ENCODE measurements at regions not wholly inside any gene's neighbourhood (a gene's known extent, or its start where the extent isn't known, plus 50 kb on each side); places are given as distances from the start of the nearest gene placed in this dataset.
A peak's percentile ranks its signal among the peaks of the same experiment; 100 is the strongest.
"Not testable (repeated sequence)": the region's sequence is repeated elsewhere in the genome, so short reads cannot be mapped to it uniquely, and the experiment has no call there.

GRCh38 chr12:88889326-88890110 is 309.2 kb upstream of the KITLG start:
- DNase-seq (ENCODE audit: low read depth), result peak; percentile 16

- DNase-seq (ENCODE audit: low read depth), result no peak
Measured at GRCh38 chr12:88884600-88884999, 304.3 kb upstream of the KITLG start.

GRCh38 chr12:88882662-88883061 is 302.4 kb upstream of the KITLG start:
- no peak for DNase-seq (ENCODE audit: low read depth)

- DNase-seq (ENCODE audit: low read depth), result no peak
Measured at GRCh38 chr12:88880051-88880450, 299.8 kb upstream of the KITLG start.

- DNase-seq (ENCODE audit: low read depth), result no peak
Measured at GRCh38 chr12:88878295-88878694, 298.0 kb upstream of the KITLG start.

DNA sequence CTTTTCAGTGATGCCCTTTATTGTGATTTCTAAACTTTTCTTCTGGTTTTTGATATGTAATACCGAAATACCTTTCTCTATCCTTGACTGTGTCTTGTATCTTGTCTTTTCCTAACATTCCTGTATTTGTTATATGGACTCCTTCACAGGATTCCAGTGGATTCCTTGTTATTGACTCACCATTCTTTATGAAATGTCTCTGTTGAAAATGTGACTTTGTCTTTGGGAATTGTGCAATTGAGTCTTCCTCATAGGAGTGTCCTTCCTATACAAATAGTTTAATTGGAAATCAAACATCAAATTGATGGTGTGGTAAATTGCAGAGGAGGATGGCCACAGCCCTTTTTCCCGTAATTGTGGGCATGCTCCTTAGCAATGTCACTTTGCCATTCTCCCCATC is 296.6 kb upstream of the KITLG start:
- no peak for DNase-seq (ENCODE audit: low read depth)

DNA sequence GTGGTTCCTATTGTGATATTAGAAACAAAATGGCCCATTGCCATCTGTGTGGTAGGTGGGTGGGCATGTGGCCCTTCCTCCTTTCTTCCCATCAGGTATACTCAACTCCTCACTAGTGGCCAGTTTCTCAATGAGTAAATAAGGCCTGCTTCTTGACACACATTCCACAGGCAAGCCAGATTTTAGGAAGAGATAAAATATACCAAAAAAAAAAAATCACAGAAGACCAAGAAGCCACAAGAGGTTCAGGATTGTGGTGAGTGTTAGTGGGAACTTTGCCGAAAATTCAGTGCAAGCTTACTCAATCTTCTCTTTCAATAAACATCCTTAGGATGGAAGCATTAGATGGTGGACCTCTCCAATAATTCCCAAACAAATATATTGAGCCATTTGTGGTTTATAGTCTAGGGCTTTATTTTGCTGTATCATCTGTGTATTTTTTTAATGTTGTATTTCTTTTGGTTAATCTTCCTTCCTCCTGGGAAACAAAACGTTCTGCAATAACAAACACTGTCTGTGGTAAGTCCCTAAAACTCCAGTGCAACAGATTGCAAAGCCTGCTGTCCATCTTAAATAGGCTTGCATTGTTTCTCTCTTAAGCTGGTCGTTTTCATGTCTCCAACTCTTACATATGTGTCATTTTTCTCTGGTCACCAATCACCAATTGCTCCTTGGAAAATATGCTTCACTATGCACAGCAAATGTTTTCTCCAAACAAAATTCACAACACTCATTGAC is 289.9 kb upstream of the KITLG start:
- DNase-seq (ENCODE audit: low read depth), result peak; percentile 43

- DNase-seq (ENCODE audit: low read depth), result no peak
Measured at GRCh38 chr12:88868050-88868449, 287.8 kb upstream of the KITLG start.

GRCh38 chr12:88867510-88867909 is 287.2 kb upstream of the KITLG start:
- DNase-seq (ENCODE audit: low read depth), result no peak

DNA sequence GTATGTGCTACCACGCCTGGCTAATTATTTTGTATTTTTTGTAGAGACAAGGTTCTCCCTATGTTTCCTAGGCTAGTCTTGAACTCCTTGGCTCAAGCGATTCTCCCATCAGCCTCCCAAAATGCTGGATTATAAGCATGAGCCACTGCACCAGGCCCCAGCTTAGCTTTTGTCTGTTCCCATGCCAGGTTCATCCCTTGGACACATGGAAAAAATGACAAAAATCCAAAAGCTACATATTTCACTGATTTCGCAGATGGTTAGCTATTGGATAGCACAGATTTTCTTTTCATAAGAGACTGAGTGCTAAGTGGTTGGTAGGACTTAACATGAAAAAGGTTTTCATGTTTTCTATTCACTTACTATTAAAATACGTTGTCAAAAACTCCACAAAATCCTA is 286.6 kb upstream of the KITLG start:
- no peak for DNase-seq (ENCODE audit: low read depth)

DNA sequence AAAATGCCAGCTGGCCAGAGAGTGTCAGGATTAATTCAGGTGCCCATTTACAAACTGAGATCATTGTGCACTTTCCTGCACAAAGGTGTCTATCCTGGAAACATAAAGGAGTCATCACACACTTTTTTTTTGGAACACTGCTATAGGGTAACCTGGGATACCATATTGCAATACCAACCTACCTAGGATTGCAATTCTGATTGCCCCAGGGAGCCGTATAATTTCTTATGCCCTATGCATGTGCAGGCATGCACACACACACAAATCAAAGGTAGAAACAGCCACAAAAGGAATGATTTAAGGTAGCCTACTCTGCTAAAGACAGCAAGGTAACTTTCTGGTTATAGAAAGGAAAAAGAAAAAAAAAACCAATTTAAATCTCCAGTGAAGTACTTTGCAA is 285.3 kb upstream of the KITLG start:
- no peak for DNase-seq (ENCODE audit: low read depth)

DNA sequence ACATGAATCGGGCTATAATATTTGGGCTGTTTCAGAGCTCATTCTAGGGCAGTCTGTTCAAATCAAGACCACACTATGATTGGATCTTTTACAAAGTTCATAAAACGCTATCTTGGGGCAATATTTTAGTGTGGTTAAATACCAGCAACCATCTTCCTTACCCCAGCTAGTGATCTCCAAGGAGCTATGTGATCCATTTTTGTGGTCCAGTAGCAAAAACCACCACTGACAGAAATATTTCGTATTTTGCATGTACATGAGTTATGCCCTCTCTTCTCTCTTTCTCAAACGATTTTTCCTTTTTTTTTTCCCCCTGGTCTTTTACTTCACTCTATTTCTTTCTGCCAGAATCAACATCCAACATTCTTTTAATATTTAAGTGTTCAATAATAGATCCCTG is 280.6 kb upstream of the KITLG start:
- no peak for DNase-seq (ENCODE audit: low read depth)

DNA sequence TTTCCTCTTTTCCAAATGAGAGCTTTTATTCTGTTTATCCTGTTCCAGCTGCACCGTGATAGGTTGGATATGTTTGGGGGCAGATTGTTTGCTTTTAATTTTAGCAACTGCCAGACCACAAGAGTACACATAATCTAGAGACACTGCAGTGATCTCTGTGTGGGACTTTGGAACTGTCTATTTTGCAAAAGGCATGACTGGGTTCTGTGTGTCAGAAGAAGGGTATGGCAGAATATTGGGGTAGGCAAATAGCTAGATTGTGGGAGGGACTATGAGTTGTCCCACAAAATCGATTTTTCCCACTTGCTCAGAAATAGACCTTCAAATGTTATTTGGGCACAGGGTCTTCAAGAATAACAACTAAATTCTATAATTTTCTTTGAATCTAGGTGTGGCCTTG is 275.9 kb upstream of the KITLG start:
- DNase-seq (ENCODE audit: low read depth), result no peak

- DNase-seq (ENCODE audit: low read depth), result no peak
Measured at GRCh38 chr12:88855301-88855700, 275.0 kb upstream of the KITLG start.

DNA sequence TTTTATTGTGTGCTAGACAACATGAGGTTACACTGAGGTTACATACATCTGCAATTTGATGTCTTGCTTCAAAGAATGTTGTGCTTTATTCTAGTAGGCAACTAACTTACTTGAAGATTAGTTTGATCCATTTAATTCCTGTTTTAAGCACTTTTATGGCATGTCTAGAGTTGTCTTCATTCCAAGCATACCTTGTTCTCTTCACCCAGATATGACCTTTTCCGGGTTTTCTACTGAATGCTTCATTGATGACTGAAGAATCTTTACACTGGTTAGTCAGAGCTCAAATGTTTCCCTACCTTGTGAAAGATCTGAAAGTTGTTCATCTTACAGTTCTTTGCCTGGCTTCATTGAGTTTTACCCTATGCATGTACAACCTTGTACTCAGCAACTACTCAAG is 274.0 kb upstream of the KITLG start:
- DNase-seq (ENCODE audit: low read depth), result no peak

- DNase-seq (ENCODE audit: low read depth), result not testable (repeated sequence)
Measured at GRCh38 chr12:88847246-88847645, 267.0 kb upstream of the KITLG start.

DNA sequence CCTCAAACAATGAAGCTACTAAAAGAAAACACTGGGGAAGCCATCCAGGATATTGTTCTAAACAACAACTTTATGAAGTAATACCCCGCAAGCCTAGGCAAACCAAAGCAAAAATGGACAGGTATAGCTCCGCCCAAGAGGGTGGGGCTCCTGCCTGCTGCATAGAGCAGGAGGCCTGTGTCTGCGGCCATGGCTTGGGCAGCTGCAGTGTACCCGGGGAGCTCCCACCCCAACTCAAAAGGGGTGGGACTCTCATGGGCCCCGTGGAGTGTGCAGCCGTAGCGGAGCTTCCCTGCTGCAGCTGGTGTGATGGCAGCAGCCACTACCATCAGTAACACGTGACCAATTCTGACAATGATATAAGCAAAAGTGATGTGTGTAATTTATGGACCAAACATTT is 264.2 kb upstream of the KITLG start:
- DNase-seq (ENCODE audit: low read depth), result no peak

- DNase-seq (ENCODE audit: low read depth), result no peak
Measured at GRCh38 chr12:88842314-88842713, 262.0 kb upstream of the KITLG start.

DNA sequence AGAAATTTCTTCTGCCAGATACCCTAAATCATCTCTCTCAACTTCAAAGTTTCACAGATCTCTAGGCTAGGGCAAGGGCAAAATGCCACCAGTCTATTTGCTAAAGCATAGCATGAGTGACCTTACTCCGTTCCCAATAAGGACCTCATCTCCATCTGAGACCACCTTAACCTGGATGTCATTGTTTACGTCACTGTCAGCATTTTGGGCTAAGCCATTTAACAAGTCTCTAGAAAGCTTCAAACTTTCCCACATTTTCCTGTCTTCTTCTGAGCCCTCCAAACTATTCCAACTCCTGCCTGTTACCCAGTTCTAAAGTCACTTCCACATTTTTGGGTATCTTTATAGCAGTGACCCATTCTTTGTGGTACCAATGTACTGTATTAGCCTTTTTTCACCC is 259.2 kb upstream of the KITLG start:
- DNase-seq (ENCODE audit: low read depth), result no peak

GRCh38 chr12:88836156-88836555 is 255.9 kb upstream of the KITLG start:
- no peak for DNase-seq (ENCODE audit: low read depth)

- DNase-seq (ENCODE audit: low read depth), result no peak
Measured at GRCh38 chr12:88834226-88834625, 254.0 kb upstream of the KITLG start.

- DNase-seq (ENCODE audit: low read depth), result no peak
Measured at GRCh38 chr12:88833641-88834116, 253.4 kb upstream of the KITLG start.

DNA sequence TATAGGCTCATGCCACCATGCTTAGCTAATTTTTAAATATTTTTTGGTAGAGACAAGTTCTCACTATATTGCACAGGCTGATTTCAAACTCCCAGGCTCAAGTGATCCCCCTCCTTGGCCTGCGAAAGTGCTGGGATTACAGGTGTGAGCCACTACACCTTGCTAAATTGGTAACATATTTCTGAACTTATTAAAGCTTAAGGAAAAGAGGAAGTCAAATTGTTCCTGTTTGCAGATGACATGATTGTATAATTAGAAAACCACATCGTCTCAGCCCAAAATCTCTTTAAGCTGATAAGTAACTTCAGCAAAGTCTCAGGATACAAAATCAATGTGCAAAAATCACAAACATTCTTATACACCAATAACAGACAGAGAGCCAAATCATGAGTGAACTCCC is 248.3 kb upstream of the KITLG start:
- DNase-seq (ENCODE audit: low read depth), result not testable (repeated sequence)

DNA sequence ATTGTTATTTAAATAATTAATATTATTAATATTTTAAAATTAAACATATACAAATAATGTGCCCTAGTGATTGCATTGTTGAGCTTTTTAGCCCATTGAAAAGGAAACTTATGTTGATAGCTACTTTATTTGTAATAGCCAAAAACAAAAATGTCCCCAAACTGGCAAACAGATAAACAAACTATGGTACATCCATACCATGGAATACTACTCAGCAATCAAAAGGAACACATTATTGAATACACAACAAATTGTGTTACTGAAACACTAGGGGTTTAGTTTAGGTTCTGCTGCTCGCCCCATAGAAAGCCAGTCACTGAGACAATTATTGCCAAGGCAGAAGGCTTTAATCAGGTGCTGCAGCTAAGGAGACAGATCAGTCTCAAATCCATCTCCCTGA is 239.7 kb upstream of the KITLG start:
- no peak for DNase-seq (ENCODE audit: low read depth)
